Mesenchymal stem cell (in vitro differentiated cells and primary cell): ENCODE measurements at regions not wholly inside any gene's neighbourhood (a gene's known extent, or its start where the extent isn't known, plus 50 kb on each side); places are given as distances from the start of the nearest gene placed in this dataset.

ENCODE experiments used
- DNase-seq: peaks from one replicate; pipeline ENCODE4 v3.0.0-alpha.2; 2013
- H2AFZ ChIP-seq: one replicate; pipeline ENCODE4 v1.6.1; 2013; ENCODE audit warnings: low read depth, mild to moderate bottlenecking, control low read depth, inconsistent platforms, low read length, moderate library complexity
- H2AK5ac ChIP-seq: 2 replicates; pipeline ENCODE4 v1.6.1; 2013; ENCODE audit warnings: low read length, moderate library complexity, mild to moderate bottlenecking, inconsistent platforms; ENCODE audit not compliant: severe bottlenecking
- H2BK120ac ChIP-seq: one replicate; pipeline ENCODE4 v1.6.1; 2013; ENCODE audit warnings: low read depth, mild to moderate bottlenecking, inconsistent platforms, low read length, moderate library complexity
- H2BK12ac ChIP-seq, 2 experiments: one replicate each; pipeline ENCODE4 v1.6.1; 2013; ENCODE audit warnings: inconsistent platforms in 2 of 2, low read length in 2 of 2, mild to moderate bottlenecking in 2 of 2, moderate library complexity in 2 of 2, control low read depth in 1 of 2
- H2BK15ac ChIP-seq: one replicate; pipeline ENCODE4 v1.6.1; 2013; ENCODE audit warnings: mild to moderate bottlenecking, low read depth, inconsistent platforms; ENCODE audit not compliant: poor library complexity, severe bottlenecking
- H2BK5ac ChIP-seq: 2 replicates; pipeline ENCODE4 v1.6.1; 2013; ENCODE audit warnings: low read depth, mild to moderate bottlenecking, low read length, control low read depth, inconsistent platforms; ENCODE audit not compliant: poor library complexity, severe bottlenecking
- H3K14ac ChIP-seq, 2 experiments: one replicate each; pipeline ENCODE4 v1.6.1; 2013; ENCODE audit warnings: inconsistent platforms in 2 of 2, low read length in 2 of 2, control low read depth in 1 of 2, mild to moderate bottlenecking in 1 of 2, moderate library complexity in 1 of 2
- H3K18ac ChIP-seq, 2 experiments: one replicate each; pipeline ENCODE4 v1.6.1; 2013; ENCODE audit warnings: inconsistent platforms in 2 of 2, low read length in 2 of 2, control low read depth in 1 of 2, low read depth in 1 of 2, mild to moderate bottlenecking in 1 of 2
- H3K23ac ChIP-seq, 2 experiments: one replicate each; pipeline ENCODE4 v1.6.1; 2013; ENCODE audit warnings: inconsistent platforms in 2 of 2, low read length in 2 of 2, mild to moderate bottlenecking in 2 of 2, moderate library complexity in 2 of 2, control low read depth in 1 of 2
- H3K27ac ChIP-seq: 2 replicates; pipeline ENCODE4 v1.5.1; 2013; ENCODE audit warnings: mild to moderate bottlenecking, moderate library complexity, low read length, control low read depth, inconsistent platforms; ENCODE audit not compliant: poor library complexity, severe bottlenecking
- H3K27me3 ChIP-seq, 2 experiments: 2 replicates each; pipeline versions ENCODE4 v1.6.1 to v1.7.0; 2013; ENCODE audit warnings: low read length in 2 of 2, mild to moderate bottlenecking in 2 of 2, moderate library complexity in 2 of 2, control low read depth in 1 of 2, inconsistent platforms in 1 of 2; ENCODE audit not compliant: control insufficient read depth in 1 of 2, insufficient read depth in 1 of 2
- H3K36me3 ChIP-seq, 2 experiments: 2 replicates each; pipeline versions ENCODE4 v1.6.1 to v1.7.0; 2013; ENCODE audit warnings: low read length in 2 of 2, control low read depth in 1 of 2, inconsistent platforms in 1 of 2, low read depth in 1 of 2, mild to moderate bottlenecking in 1 of 2; ENCODE audit not compliant: insufficient read depth in 2 of 2, control insufficient read depth in 1 of 2
- H3K4ac ChIP-seq, 2 experiments: one replicate each; pipeline ENCODE4 v1.6.1; 2013; ENCODE audit warnings: inconsistent platforms in 2 of 2, low read length in 2 of 2, mild to moderate bottlenecking in 2 of 2, moderate library complexity in 2 of 2, control low read depth in 1 of 2, low read depth in 1 of 2
- H3K4me1 ChIP-seq: 2 replicates; pipeline ENCODE4 v1.6.1; 2013; ENCODE audit warnings: low read depth, low read length, control low read depth; ENCODE audit not compliant: control insufficient read depth, insufficient read depth
- H3K4me2 ChIP-seq: 2 replicates; pipeline ENCODE4 v1.6.1; 2013; ENCODE audit warnings: low read length, mild to moderate bottlenecking, inconsistent platforms; ENCODE audit not compliant: poor library complexity, severe bottlenecking
- H3K4me3 ChIP-seq, 2 experiments: 2 replicates each; pipeline versions ENCODE4 v1.5.1 to v1.7.0; 2013; ENCODE audit warnings: low read length in 2 of 2, mild to moderate bottlenecking in 2 of 2, control low read depth in 1 of 2, low read depth in 1 of 2; ENCODE audit not compliant: insufficient read depth in 1 of 2
- H3K79me1 ChIP-seq: replicated peaks from 2 replicates; pipeline ENCODE4 v1.6.1; 2013; ENCODE audit warnings: mild to moderate bottlenecking, control low read depth, low read length, inconsistent platforms; ENCODE audit not compliant: poor library complexity, severe bottlenecking
- H3K9ac ChIP-seq: 2 replicates; pipeline ENCODE4 v1.7.0; 2013; ENCODE audit warnings: mild to moderate bottlenecking, low read length, moderate library complexity
- H3K9me3 ChIP-seq: 2 replicates; pipeline ENCODE4 v1.7.0; 2013; ENCODE audit warnings: mild to moderate bottlenecking, low read length; ENCODE audit not compliant: control insufficient read depth
- H4K8ac ChIP-seq: one replicate; pipeline ENCODE4 v1.6.1; 2013; ENCODE audit warnings: inconsistent platforms, mild to moderate bottlenecking, low read length, moderate library complexity
- H4K91ac ChIP-seq: one replicate; pipeline ENCODE4 v1.6.1; 2013; ENCODE audit warnings: mild to moderate bottlenecking, low read length, inconsistent platforms
- WGBS: methylation state at CpG from one replicate; pipeline ENCODE4 v1.1.7; 2013; ENCODE audit warnings: mixed read lengths; 5-methylcytosine and 5-hydroxymethylcytosine counted together

- H3K9me3 ChIP-seq, result peaks cover 9% of the 10 kb centered on the region
- no peak overlapping the region for H4K8ac ChIP-seq
- H3K27ac ChIP-seq, result no peak overlapping the region
- no peak for DNase-seq
- H3K18ac ChIP-seq, result no peak overlapping the region
- 84% methylated on average over 7 of the region's 8 CpGs for whole genome bisulfite sequencing
- H2AFZ ChIP-seq, result no peak overlapping the region
- no peak overlapping the region for H2BK120ac ChIP-seq
- no peak overlapping the region for H4K91ac ChIP-seq
- peaks cover 10% of the 10 kb centered on the region in 2 experiments for H3K36me3 ChIP-seq
- H3K4ac ChIP-seq, result no peak overlapping the region
- H3K79me1 ChIP-seq, result no peaks in the 10 kb centered on the region
- no peak overlapping the region for H2BK12ac ChIP-seq
- H3K4me2 ChIP-seq, result no peak overlapping the region
- no peak overlapping the region for H3K4me3 ChIP-seq
- H2BK15ac ChIP-seq, result no peak overlapping the region
- no peaks in the 10 kb centered on the region for H3K4me1 ChIP-seq
- no peak overlapping the region for H3K9ac ChIP-seq
- no peak overlapping the region for H2BK5ac ChIP-seq
- H2AK5ac ChIP-seq, result no peak overlapping the region
- no peak overlapping the region for H3K23ac ChIP-seq
- no peaks in the 10 kb centered on the region for H3K27me3 ChIP-seq
- no peak overlapping the region for H3K14ac ChIP-seq
Observed at GRCh38 chr17:77510133-77510796, 369.5 kb downstream of the SEC14L1 start.

DNA sequence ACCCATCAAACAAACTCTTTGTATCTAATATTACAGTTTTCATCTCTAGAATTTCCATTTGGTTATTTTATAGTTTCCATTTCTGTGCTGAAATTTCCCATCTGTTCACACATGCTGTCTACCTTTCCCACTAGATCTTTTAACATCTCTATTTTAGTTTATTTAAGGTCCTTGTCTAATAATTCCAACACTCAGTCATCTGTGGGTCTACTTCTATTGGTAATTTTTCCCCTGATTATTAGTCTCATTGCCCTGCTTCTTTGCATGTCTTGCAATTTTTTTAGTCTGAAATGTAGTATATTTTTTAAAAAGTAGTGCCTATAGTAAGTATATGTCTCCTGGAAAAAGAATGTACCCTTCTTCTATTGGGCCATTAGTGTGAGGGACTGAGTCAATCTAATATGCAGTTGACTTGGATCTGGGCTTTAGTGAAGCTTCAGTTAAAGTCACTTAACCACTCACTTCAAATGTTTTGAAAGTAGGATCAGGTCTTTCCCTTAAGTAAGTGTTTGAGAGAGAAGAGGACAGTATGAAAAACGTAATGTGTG, 370.8 kb downstream of the SEC14L1 start:
- Histone ChIP-seq H3K4me3 (no peak overlapping the region), H3K27me3 (no peaks in the 10 kb centered on the region), H3K9me3 (peaks cover 9% of the 10 kb centered on the region), H4K91ac (no peak overlapping the region), H3K18ac (no peak overlapping the region), H3K4me1 (no peaks in the 10 kb centered on the region), H2BK120ac (no peak overlapping the region), H3K4me2 (no peak overlapping the region), H4K8ac (no peak overlapping the region), H2BK12ac (no peak overlapping the region), H3K14ac (no peak overlapping the region), H3K9ac (no peak overlapping the region), H2AK5ac (no peak overlapping the region), H2BK5ac (no peak overlapping the region), H3K27ac (no peak overlapping the region), H2BK15ac (no peak overlapping the region), H3K79me1 (no peaks in the 10 kb centered on the region), H3K4ac (no peak overlapping the region), H3K23ac (no peak overlapping the region), H3K36me3 (peaks cover 10% of the 10 kb centered on the region in 2 experiments), H2AFZ (no peak overlapping the region)
- WGBS, result 64% methylated on average over 1 of the region's 1 CpG
- DNase-seq, result no peak

- no peak overlapping the region for H2AK5ac ChIP-seq
- H3K36me3 ChIP-seq, result peaks cover 6 to 10% of the 10 kb centered on the region in 2 experiments
- H3K27me3 ChIP-seq, result no peaks in the 10 kb centered on the region
- no peak overlapping the region for H3K4me3 ChIP-seq
- peaks cover 15% of the 10 kb centered on the region for H3K9me3 ChIP-seq
- no peak overlapping the region for H3K4ac ChIP-seq
- H3K23ac ChIP-seq, result no peak overlapping the region
- no peak for DNase-seq
- WGBS, result 88% methylated on average over 3 of the region's 6 CpGs
- no peak overlapping the region for H2BK15ac ChIP-seq
- H2AFZ ChIP-seq, result no peak overlapping the region
- H3K18ac ChIP-seq, result no peak overlapping the region
- H3K4me1 ChIP-seq, result no peaks in the 10 kb centered on the region
- no peak overlapping the region for H3K27ac ChIP-seq
- no peak overlapping the region for H2BK120ac ChIP-seq
- no peak overlapping the region for H3K4me2 ChIP-seq
- no peak overlapping the region for H4K8ac ChIP-seq
- no peak overlapping the region for H2BK5ac ChIP-seq
- no peak overlapping the region for H3K14ac ChIP-seq
- no peaks in the 10 kb centered on the region for H3K79me1 ChIP-seq
- H4K91ac ChIP-seq, result no peak overlapping the region
- H3K9ac ChIP-seq, result no peak overlapping the region
- no peak overlapping the region for H2BK12ac ChIP-seq
Observed at GRCh38 chr17:77512062-77512946, 371.5 kb downstream of the SEC14L1 start.

DNA sequence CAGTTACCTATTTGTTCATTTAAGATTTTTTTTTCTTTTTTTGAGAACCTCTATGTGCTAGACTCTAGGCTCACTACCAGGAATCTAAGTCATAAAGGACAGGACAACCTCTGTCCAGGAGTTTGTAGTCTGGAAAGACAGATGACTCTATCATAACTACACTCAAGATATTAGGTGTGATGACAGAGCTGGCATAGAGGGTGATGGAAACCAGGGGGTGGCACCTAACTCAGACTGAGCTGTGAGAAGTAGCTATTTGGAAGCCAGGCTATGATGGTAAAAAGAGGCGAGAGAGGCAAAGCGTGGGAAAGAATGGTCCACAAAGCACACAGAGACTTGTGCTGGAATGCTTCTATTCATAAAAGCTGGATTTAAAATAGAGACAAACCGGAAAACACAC, 372.3 kb downstream of the SEC14L1 start:
- no peak overlapping the region for H2AK5ac ChIP-seq
- H2BK5ac ChIP-seq, result no peak overlapping the region
- no peak overlapping the region for H3K18ac ChIP-seq
- H3K14ac ChIP-seq, result no peak overlapping the region
- H3K23ac ChIP-seq, result no peak overlapping the region
- H4K91ac ChIP-seq, result no peak overlapping the region
- no peak overlapping the region for H4K8ac ChIP-seq
- no peak for DNase-seq
- no peaks in the 10 kb centered on the region for H3K4me1 ChIP-seq
- H3K4me3 ChIP-seq, result no peak overlapping the region
- H3K4me2 ChIP-seq, result no peak overlapping the region
- no peak overlapping the region for H2BK15ac ChIP-seq
- 100% methylated on average over 2 of the region's 3 CpGs for WGBS
- H3K9me3 ChIP-seq, result peaks cover 15% of the 10 kb centered on the region
- no peak overlapping the region for H2BK12ac ChIP-seq
- H2BK120ac ChIP-seq, result no peak overlapping the region
- H3K36me3 ChIP-seq, result peaks cover 4 to 10% of the 10 kb centered on the region in 2 experiments
- no peak overlapping the region for H3K4ac ChIP-seq
- no peak overlapping the region for H3K9ac ChIP-seq
- no peak overlapping the region for H3K27ac ChIP-seq
- no peaks in the 10 kb centered on the region for H3K79me1 ChIP-seq
- H2AFZ ChIP-seq, result no peak overlapping the region
- H3K27me3 ChIP-seq, result no peaks in the 10 kb centered on the region
